ENCODE measurements at regions not wholly inside any gene's neighbourhood (a gene's known extent, or its start where the extent isn't known, plus 50 kb on each side); places are given as distances from the start of the nearest gene placed in this dataset.
"Not testable (repeated sequence)": the region's sequence is repeated elsewhere in the genome, so short reads cannot be mapped to it uniquely, and the experiment has no call there.

GRCh38 chr11:92618020-92618419, 351.4 kb upstream of the MTNR1B start:
- not testable (repeated sequence) for TF ChIP-seq CTCF, POLR2A, EP300 (IDR thresholded peaks at IDR 0.05)

All from stomach (tissue), 4 donors.